Breast epithelium (tissue), 3 donors: ENCODE measurements at regions not wholly inside any gene's neighbourhood (a gene's known extent, or its start where the extent isn't known, plus 50 kb on each side); places are given as distances from the start of the nearest gene placed in this dataset.

Source experiments
- POLR2AphosphoS5 ChIP-seq, 3 donors: sonication (generic); formaldehyde crosslinking; IDR thresholded peaks; one replicate each; pipeline ENCODE4 v1.6.1; 2017; ENCODE audit warnings: antibody characterized with exemption in 3 of 3
- TF ChIP-seq, protein P1 (sequence below), 3 donors: fragments of 450-650 bp; IDR thresholded peaks; one replicate each; pipeline ENCODE4 v1.5.1; 2016 to 2017; ENCODE audit warnings: antibody characterized with exemption in 3 of 3, mild to moderate bottlenecking in 3 of 3, moderate library complexity in 3 of 3

DNA sequence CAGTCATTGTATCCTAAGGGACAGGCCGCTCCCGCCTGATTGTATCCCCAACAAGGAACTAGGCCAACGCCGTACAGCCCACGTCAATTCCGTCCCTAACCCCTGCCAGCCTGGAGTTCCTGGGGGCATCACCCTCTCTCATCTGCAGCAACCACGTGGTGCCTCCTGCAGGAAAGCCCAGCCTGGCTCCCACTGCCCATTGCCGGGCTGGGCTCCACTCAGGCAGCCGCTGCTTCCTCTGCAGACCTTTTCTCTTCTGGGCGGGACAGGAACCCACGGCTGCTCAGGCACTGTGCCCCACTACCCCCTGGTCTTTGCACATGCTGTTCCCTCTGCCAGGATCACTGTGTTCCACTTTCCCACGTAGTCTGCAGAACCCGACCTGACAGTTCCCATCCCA lies 212.2 kb downstream of the TFCP2L1 start:
- TF ChIP-seq, protein P1, sequence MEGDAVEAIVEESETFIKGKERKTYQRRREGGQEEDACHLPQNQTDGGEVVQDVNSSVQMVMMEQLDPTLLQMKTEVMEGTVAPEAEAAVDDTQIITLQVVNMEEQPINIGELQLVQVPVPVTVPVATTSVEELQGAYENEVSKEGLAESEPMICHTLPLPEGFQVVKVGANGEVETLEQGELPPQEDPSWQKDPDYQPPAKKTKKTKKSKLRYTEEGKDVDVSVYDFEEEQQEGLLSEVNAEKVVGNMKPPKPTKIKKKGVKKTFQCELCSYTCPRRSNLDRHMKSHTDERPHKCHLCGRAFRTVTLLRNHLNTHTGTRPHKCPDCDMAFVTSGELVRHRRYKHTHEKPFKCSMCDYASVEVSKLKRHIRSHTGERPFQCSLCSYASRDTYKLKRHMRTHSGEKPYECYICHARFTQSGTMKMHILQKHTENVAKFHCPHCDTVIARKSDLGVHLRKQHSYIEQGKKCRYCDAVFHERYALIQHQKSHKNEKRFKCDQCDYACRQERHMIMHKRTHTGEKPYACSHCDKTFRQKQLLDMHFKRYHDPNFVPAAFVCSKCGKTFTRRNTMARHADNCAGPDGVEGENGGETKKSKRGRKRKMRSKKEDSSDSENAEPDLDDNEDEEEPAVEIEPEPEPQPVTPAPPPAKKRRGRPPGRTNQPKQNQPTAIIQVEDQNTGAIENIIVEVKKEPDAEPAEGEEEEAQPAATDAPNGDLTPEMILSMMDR (IDR thresholded peaks at IDR 0.05), result no peak
- TF ChIP-seq POLR2AphosphoS5 (IDR thresholded peaks at IDR 0.05), result no peak
